Mucosa of rectum (tissue), 2 donors: ENCODE measurements at regions not wholly inside any gene's neighbourhood (a gene's known extent, or its start where the extent isn't known, plus 50 kb on each side); places are given as distances from the start of the nearest gene placed in this dataset.

Experiments
- H3K27ac ChIP-seq, 2 donors: one replicate each; pipeline ENCODE4 v1.7.0; 2013; ENCODE audit warnings: inconsistent platforms in 2 of 2, low read depth in 2 of 2, low read length in 2 of 2
- H3K27me3 ChIP-seq, 2 donors: one replicate each; pipeline ENCODE4 v1.7.0; 2013; ENCODE audit warnings: low read length in 2 of 2; ENCODE audit not compliant: control insufficient read depth in 2 of 2, insufficient read depth in 2 of 2
- H3K36me3 ChIP-seq, 2 donors: one replicate each; pipeline ENCODE4 v1.7.0; 2013; ENCODE audit warnings: low read length in 2 of 2; ENCODE audit not compliant: control insufficient read depth in 2 of 2, insufficient read depth in 2 of 2
- H3K4me1 ChIP-seq, 2 donors: one replicate each; pipeline ENCODE4 v1.7.0; 2013; ENCODE audit warnings: low read length in 2 of 2, mild to moderate bottlenecking in 1 of 2; ENCODE audit not compliant: control insufficient read depth in 2 of 2, insufficient read depth in 2 of 2
- H3K4me3 ChIP-seq, 2 donors: one replicate each; pipeline ENCODE4 v1.7.0; 2013; ENCODE audit warnings: low read length in 2 of 2
- H3K9ac ChIP-seq, 2 donors: one replicate each; pipeline ENCODE4 v1.7.0; 2013; ENCODE audit warnings: low read length in 2 of 2, low read depth in 1 of 2, mild to moderate bottlenecking in 1 of 2
- H3K9me3 ChIP-seq, 2 donors: one replicate each; pipeline ENCODE4 v1.7.0; 2013; ENCODE audit warnings: low read length in 2 of 2; ENCODE audit not compliant: control insufficient read depth in 2 of 2
- donor health status: healthy.
- donor health status: Normal muscosa, but diverticular disease.

DNA sequence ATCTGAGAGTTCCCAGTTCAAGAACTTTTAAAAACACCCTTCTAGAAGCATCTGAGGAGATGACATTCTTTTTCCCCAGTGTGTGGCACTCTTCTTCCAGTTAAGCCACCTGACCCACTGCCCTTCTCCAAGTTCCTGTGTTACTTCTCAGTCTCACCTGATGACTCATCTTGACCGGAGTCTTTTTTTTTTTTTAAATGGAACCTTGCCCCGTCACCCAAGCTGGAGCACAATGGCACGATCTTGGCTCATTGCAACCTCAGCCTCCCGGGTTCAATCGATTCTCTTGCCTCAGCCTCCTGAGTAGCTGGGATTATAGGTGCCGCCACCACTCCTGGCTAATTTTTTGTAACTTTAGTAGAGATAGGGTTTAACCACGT is 224.1 kb upstream of the DAB2 start:
- Histone ChIP-seq H3K9ac (no peak overlapping the region), H3K9me3 (no peaks in the 10 kb centered on the region), H3K27me3 (no peaks in the 10 kb centered on the region), H3K4me1 (peaks cover 0 to 3% of the 10 kb centered on the region in 2 donors), H3K27ac (no peak overlapping the region), H3K36me3 (no peaks in the 10 kb centered on the region), H3K4me3 (no peak overlapping the region)

DNA sequence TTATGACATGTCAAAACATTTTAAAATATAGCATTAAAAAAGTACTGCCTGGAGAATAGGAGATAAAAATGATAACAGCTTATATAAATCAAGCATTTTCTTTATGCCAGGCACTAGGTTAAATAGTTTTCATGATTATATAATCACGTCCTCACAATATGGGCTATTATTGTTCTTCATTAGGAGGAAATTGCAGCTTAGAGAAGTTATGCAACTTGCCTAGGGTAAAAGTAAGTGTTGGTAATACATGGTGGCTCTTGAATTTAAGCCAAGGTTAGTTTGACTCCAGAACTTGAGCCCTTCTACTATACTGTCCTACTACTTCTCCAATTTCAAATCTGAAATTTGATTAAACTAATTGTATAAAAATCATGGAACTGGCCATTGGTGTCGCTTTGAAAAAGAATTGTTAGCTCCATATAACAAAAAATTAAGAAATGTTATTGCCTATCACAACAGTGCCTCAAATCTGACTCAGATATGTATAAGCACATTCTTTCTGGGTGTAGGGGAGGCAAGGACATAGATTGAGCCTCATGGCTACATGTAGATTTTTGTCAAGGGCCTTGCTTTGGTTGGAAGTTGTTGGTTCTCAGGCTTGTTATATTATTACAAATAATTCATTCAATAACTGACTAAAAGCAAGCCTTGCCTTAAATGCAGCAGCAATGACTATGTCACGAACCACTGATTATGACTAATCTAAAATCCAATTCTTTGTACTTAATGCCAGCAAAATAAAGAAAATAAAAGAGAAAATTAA is 223.5 kb upstream of the DAB2 start:
- no peak overlapping the region for H3K27ac ChIP-seq
- no peaks in the 10 kb centered on the region for H3K36me3 ChIP-seq
- H3K27me3 ChIP-seq, result no peaks in the 10 kb centered on the region
- H3K4me1 ChIP-seq, result peaks cover 0 to 3% of the 10 kb centered on the region in 2 donors
- no peak overlapping the region for H3K9ac ChIP-seq
- H3K9me3 ChIP-seq, result no peaks in the 10 kb centered on the region
- no peak overlapping the region for H3K4me3 ChIP-seq

DNA sequence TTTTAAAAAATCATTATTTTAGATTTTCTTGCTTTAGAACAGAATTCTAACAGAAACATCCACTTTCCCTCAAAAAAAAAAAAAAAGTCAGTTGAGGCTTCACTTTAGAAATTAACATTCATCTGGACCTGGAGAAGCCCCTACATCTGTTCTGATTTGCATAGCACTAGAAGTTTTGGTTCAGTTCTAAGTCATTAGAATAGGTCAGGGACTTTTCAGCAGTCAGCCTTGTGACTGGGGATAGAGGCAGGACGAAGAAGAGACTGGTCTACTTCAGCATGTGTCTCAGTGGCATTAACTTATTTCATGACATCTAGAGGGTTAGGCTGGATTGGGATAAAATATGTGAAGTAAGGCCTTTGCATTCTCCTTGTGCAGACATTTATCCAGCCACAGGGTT is 215.8 kb upstream of the DAB2 start:
- H3K27me3 ChIP-seq, result no peaks in the 10 kb centered on the region
- H3K9ac ChIP-seq, result no peak overlapping the region
- no peaks in the 10 kb centered on the region for H3K36me3 ChIP-seq
- no peak overlapping the region for H3K4me3 ChIP-seq
- no peaks in the 10 kb centered on the region for H3K9me3 ChIP-seq
- no peaks in the 10 kb centered on the region for H3K4me1 ChIP-seq
- no peak overlapping the region for H3K27ac ChIP-seq

DNA sequence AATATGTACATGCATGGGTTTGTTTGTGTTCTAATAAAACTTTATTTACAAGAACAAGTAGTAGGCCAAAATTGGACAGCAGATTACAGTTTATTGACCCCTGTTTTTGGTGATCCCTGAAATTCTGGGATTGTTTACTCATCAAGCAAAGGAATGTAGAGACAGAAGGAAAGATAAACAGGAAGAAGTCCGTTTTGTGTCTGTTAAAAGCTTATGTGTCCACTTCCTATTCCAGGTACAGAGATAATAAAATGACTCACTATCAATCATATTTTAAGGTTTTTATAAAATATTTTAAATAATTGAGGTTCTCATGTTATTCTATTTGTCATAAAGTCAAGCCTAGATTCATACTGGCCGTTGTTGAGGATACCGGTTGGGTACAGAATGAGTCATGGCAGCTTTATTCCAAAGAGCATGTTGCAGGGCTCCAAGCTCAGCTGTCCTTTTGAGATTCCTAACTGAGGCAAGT is 214.9 kb upstream of the DAB2 start:
- Histone ChIP-seq H3K27me3 (no peaks in the 10 kb centered on the region), H3K36me3 (no peaks in the 10 kb centered on the region), H3K4me1 (no peaks in the 10 kb centered on the region), H3K27ac (no peak overlapping the region), H3K9ac (no peak overlapping the region), H3K9me3 (no peaks in the 10 kb centered on the region), H3K4me3 (no peak overlapping the region)

DNA sequence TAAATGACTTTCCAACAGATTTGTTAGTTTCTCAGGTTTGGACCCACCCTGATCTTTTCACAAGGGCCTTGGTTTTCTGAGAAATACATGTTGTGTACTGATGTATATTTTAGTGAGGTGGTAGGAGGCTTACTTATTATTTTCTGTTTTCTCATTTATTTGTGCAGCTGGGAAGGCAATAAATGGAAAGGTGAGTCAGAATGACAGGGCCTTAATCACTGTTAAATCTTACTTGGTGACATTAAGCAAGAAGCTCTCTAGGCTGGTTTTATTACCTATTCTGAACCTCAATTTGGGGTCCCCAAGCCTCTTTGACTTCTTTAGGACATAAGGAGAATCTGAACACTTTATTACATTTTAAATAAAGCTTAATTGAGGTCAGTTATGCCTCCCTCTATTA is 214.0 kb upstream of the DAB2 start:
- H3K27me3 ChIP-seq, result no peaks in the 10 kb centered on the region
- H3K9ac ChIP-seq, result no peak overlapping the region
- no peak overlapping the region for H3K4me3 ChIP-seq
- H3K4me1 ChIP-seq, result no peaks in the 10 kb centered on the region
- H3K36me3 ChIP-seq, result no peaks in the 10 kb centered on the region
- H3K9me3 ChIP-seq, result no peaks in the 10 kb centered on the region
- no peak overlapping the region for H3K27ac ChIP-seq

DNA sequence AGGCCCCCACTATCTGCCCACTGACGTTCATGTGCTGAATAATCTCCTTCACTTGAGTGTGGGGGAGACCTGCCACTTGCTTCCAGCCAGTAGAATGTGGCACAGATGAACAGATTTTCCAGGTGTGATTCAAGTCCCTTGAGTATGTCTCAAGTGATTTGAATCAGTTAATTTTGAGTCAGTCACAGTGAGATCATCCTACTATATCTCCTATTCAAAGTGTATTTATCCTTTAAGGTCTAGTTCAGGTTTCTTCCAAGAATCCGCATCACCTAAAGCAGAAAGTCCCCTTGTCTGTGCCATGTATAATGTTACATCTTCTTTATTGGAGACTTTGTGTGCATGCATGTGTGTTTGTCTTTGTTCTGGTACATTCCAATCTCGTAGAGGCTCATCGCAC is 208.3 kb upstream of the DAB2 start:
- Histone ChIP-seq H3K27me3 (no peaks in the 10 kb centered on the region), H3K9ac (no peak overlapping the region), H3K9me3 (no peaks in the 10 kb centered on the region), H3K27ac (no peak overlapping the region), H3K36me3 (no peaks in the 10 kb centered on the region), H3K4me1 (peaks cover 0 to 3% of the 10 kb centered on the region in 2 donors), H3K4me3 (no peak overlapping the region)

DNA sequence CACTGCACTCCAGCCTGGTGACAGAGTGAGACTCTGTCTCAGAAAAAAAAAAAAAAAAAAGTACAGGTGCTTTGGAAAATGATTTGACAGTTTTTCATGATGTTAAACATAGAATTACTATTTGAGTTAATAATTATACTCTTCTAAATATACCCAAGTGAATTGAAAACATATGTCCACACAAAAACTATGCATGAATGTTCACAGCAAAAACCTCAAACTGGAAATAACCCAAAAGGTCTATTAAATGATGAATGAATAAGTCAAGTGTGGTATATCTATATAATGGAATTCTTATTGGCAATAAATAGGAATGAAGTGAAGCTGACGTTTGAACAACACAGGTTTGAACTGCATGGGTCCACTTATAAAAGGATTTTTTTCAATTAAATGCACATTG is 207.2 kb upstream of the DAB2 start:
- Histone ChIP-seq H3K27ac (no peak overlapping the region), H3K4me3 (no peak overlapping the region), H3K27me3 (no peaks in the 10 kb centered on the region), H3K9ac (no peak overlapping the region), H3K9me3 (no peaks in the 10 kb centered on the region), H3K36me3 (no peaks in the 10 kb centered on the region), H3K4me1 (peaks cover 0 to 3% of the 10 kb centered on the region in 2 donors)

DNA sequence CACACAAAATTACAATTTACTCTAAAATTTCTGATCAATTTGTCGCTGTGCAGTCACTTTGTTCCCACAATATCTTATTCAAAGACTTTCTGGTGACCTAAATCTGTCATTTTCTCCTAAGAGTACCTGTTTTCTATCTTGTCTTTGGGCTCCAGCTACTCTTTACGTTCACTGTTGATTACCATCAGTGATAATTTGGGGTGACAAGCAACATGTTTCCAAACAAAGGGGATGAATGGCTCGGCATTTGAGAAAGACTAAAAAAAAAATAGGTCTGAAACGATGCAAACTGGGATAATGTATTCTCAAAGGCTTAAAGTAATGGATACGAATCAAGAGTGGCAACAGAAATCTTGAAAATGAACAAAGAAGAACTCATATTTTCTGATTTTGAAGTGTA is 205.2 kb upstream of the DAB2 start:
- Histone ChIP-seq H3K27me3 (no peaks in the 10 kb centered on the region), H3K9me3 (peaks cover 0 to 4% of the 10 kb centered on the region in 2 donors), H3K36me3 (no peaks in the 10 kb centered on the region), H3K27ac (no peak overlapping the region), H3K4me1 (peaks cover 0 to 9% of the 10 kb centered on the region in 2 donors), H3K9ac (no peak overlapping the region), H3K4me3 (no peak overlapping the region)

DNA sequence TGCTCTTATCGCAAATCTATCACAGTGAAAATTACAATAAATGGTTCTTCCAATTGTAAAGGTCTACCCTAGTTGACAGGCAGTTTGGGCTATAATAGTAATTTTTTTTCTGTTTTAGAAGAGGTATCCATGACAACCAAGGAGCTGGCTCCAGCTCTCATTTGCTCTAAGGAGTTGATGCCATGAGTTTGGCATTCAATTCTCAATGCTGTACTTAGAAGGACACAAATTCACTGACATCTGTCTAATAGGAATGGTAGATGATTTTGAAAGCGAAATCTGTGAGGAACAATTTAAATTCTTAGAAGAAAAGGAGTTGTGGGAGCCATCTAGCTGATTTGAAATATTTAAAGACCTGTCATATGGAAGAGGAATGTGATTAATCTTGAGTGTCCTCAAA is 203.6 kb upstream of the DAB2 start:
- Histone ChIP-seq H3K4me1 (peaks cover 0 to 12% of the 10 kb centered on the region in 2 donors), H3K9ac (no peak overlapping the region), H3K27ac (no peak overlapping the region), H3K36me3 (no peaks in the 10 kb centered on the region), H3K4me3 (no peak overlapping the region), H3K9me3 (peaks cover 0 to 4% of the 10 kb centered on the region in 2 donors), H3K27me3 (no peaks in the 10 kb centered on the region)

DNA sequence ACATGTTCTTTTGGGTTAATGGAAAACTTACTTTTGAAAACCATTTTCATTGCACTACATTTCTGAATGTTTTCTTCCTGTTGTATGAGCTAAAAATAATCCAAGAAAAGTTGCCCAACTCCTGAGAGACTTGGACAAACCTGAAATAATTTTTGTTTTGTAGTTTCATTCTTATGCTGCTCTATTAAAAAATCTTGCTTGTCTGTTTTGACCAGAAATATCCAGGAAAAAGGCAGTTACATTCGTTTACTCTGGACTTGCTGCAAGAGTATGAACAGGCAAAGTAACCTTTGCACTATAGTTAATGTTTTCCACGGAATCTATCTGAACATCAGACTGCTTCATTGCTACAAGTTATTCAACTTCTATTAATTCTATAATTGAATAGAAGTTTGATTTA is 200.1 kb upstream of the DAB2 start:
- Histone ChIP-seq H3K4me3 (peak overlapping the region; percentile 11 to 26), H3K27ac (peak overlapping the region; percentile 78 to 83), H3K4me1 (peaks cover 0 to 12% of the 10 kb centered on the region in 2 donors), H3K27me3 (no peaks in the 10 kb centered on the region), H3K9me3 (peaks cover 0 to 4% of the 10 kb centered on the region in 2 donors), H3K9ac (no peak overlapping the region), H3K36me3 (no peaks in the 10 kb centered on the region)
